GM21717 (cell line): ENCODE measurements at regions not wholly inside any gene's neighbourhood (a gene's known extent, or its start where the extent isn't known, plus 50 kb on each side); places are given as distances from the start of the nearest gene placed in this dataset.
"Not testable (repeated sequence)": the region's sequence is repeated elsewhere in the genome, so short reads cannot be mapped to it uniquely, and the experiment has no call there.

Experiments used
- ATAC-seq: cut with Tn5 transposase; IDR thresholded peaks from one replicate; pipeline ENCODE4 v1.9.1; 2021; ENCODE audit warnings: mild to moderate bottlenecking, moderate library complexity; ENCODE audit not compliant: unreplicated experiment

DNA sequence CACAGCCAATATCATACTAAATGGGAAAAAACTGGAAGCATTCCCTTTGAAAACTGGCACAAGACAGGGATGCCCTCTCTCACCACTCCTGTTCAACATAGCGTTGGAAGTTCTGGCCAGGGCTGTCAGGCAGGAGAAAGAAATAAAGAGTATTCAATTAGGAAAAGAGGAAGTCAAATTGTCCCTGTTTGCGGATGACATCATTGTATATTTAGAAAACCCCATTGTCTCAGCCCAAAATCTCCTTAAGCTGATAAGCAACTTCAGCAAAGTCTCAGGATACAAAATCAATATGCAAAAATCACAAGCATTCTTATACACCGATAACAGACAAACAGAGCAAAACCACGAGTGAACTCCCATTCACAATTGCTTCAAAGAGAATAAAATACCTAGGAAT, 283.4 kb downstream of the TSN start:
- ATAC-seq = not testable (repeated sequence)

DNA sequence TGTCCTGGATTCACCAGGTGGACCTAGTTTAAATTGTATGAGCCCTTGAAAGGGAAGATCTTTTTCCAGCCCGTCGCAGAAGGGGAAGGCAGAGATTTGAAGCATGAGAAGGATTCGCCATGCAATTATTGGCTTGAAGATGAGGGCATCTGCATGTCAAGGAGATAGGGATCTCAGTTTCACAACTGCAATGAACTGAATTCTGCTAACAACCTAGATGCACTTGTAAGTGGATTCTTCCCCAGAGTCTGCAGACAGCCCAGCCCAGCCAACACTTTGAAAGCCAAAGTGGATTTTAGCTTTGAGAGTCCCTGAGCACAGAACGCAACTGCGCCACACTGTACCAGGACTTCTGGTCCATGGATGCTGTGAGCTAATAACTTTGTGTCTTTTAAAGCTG, 286.0 kb downstream of the TSN start:
- ATAC-seq = no peak

DNA sequence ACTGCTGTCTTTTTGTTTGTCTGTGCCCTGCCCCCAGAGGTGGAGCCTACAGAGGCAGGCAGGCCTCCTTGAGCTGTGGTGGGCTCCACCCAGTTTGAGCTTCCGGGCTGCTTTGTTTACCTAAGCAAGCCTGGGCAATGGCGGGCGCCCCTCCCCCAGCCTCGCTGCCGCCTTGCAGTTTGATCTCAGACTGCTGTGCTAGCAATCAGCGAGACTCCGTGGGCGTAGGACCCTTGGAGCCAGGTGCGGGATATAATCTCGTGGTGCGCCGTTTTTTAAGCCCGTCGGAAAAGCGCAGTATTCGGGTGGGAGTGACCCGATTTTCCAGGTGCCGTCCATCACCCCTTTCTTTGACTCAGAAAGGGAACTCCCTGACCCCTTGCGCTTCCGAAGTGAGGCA, 296.2 kb downstream of the TSN start:
- ATAC-seq = not testable (repeated sequence)

DNA sequence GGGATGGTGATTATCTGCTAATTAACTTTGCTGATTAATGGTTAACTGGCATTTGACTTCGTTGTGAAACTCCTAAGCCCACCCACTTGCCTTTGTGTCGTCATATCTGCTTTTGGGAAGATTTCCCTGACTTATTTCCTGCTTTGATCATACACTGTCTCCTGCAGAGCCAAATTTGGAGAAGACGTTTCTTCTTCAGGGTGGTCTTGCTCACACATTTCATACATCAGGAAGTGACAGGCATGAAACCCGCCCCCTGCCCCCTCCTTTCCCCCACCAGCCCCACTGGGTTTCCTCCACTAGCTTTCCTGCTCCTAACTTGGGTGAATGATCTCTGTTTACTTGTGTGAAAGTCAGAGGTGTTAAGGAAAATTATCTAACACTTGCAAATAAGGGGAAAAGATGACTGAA, 300.1 kb downstream of the TSN start:
- ATAC-seq = no peak

DNA sequence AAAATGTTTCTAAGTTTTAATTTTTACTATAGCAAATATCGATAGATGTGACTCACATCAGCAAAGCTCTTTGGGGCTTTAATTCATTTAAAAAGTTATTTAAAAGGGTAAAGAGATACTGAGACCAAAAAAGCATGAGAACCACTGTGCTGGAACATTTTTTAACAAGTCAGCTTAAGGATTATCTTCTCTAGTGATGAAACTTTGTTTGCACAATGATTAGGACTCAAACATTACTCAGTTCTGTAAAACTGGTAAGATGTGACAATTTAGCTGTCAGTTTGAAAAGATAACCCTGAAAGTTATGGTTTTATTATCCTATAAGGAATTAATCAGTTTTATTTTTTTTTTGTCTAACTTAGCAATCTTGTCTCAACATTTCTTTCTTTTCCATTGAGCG, 301.4 kb downstream of the TSN start:
- ATAC-seq = no peak

DNA sequence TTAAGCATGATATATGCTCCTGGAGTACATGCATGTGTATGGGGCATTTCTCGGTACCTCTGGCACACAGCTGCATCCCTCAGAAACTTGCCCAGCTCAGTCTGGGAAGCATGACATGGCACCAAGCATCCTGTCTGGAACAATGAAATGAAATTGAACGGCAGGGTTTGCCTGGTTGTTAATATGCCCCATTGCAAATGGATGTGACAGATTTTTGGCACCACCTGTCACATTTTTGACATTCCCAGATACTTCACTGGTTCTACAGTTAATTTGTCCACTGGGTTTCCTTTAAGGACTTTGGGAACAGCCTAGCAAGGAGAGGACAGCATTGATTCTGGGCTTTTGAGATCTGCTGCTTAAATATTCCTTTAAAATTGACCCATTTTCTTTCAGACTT, 305.8 kb downstream of the TSN start:
- ATAC-seq = no peak

DNA sequence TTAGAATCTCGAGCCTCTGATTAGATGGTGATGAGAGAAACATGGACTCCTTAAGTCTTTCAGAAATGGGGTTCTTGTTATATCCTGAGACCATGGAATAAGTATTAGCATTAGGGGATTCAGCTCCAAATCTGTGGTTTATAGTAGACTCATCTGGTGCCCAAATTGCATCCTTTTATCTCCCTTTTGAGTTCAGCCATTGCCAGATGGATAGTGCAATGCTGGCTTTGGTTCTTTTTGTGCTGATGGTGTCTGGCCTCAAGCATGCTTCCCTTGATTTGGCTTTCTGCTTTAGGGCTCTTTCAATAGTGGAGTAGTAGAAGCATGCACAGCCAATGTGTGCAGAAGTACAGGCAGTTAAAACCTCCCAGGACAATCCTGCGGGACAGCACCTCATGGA, 306.4 kb downstream of the TSN start:
- no peak for ATAC-seq

DNA sequence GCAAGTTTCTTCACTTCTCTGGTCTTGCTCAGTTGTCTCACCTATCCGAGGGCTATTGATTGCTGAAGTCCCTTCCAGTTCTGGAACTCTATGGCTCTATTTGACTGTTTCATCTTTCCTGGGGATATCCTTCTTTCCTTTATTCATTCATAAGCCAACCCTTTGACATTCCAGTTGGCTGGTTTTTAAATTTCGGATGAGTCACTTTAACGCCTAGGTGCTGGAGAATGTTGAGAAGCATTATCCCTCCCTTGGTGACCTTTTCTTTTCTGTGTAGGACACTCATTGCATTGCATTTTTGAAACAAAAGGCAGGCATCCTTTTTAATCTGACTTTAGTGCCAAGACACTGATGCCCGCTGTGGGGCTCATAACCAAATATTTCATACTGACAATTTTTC, 307.1 kb downstream of the TSN start:
- no peak for ATAC-seq

DNA sequence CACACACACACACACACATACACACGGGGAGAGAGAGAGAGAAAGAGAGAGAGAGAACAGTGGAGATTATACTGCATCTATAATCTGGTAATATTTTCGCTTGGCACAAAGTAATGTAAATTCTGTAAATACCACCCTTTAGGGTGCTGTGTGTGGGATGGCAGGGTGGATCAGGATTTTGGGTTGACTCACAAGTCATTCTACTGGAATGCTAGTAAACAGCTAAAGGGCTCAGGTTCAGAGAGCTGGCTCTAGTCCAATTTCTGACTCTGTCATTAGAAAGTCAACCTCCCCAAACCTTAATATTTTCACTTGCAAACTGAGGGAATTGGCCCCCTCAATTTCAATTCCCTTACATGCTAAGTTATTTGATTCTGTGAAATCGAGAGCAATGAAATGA, 308.3 kb downstream of the TSN start:
- no peak for ATAC-seq

DNA sequence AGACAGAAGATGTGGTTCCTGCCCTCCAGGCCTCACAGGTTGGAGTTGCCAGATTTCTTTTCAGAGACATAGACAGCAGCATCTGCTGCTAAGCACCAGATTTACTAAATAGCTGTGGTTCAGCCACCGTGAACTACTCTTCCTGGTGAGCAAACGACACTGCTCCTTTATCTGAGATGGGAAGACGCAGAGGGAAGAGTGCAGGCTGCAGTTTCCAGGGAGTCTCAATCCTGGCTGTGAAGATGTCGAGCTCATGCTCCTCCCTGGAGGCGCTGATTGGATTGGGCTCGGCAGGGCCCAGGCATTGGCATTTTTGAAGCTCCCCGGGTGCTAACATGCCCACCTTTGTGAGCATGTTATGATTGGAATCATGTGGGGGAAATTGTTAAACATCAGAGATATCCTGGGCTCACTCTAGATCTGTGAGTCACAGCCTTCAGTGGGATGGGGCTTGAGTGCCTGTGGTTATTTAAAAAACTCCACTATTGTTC, 314.8 kb downstream of the TSN start:
- ATAC-seq = no peak

DNA sequence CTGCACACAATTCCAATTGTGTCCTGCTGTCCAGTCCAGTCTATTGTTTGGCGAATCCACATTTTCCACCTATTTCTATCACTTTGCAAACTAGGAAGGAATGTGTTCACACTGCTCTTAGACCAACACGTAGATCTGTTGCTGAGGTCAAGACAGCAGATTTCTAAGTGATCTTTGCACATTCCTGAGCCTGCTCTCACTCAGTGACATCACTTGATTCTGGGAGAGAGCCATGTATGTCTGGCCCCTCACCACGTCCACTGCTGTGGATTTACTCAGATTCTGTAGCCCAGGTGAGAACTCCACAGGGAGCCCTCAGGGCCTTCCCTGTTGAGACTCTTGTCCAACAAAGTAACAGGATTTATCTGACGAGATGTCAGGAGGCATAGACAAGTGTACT, 317.2 kb downstream of the TSN start:
- ATAC-seq = no peak

DNA sequence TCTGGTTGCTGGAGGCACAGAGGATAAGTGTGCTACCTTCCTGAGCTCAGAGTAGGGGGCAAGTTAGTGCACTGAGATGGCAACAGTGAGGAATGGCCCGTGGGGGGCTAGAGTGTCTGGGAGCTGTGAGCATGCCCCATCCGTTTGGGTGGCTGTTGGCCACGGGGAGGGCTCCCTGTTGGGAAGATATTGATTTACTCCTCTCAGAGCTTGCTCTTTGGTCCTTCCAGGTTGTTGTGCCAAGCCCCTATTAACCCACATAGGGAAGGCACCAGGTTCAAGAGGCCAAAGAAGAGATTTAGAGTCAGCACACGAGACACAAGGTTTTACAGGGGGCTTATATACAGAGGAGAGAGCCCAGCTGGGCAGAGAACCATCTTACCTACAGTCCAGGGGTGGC, 318.8 kb downstream of the TSN start:
- no peak for ATAC-seq

DNA sequence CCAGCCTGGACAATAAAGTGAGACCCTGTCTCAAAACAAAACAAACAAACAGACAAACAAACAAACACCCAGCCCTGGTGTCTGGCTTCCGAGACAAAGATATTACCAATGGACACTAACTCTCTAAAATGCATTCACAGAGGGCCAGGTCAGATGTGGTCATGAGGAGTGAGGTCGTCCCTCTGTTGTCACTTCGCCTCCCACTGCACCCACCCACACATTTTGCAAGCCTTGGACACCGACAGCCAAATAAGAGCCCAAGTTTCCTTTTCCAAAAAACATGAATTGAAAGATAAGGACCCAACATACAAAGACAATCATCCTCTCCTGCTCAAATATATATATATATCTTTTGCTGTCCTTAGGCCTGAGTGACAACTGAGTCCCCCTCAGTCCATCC, 319.9 kb downstream of the TSN start:
- no peak for ATAC-seq

DNA sequence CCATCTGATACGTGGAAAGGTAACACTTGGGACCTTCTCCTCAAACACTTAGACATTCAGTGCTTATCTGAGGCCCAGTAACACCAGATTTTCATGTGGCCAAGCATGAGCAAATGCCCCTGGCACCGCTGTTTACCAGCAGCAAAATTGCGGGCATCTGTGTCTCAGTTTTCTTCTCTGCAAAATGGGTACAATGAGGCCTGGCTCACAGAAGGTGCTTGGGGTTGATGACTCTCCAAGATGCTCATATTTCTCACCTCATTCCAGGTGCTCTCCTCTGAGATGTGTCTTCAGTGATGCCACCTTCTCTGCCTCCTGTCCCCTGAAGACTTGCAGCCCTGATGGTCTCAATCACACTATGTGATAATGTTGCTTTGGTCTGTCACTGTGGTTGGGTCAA, 321.7 kb downstream of the TSN start:
- ATAC-seq = no peak

DNA sequence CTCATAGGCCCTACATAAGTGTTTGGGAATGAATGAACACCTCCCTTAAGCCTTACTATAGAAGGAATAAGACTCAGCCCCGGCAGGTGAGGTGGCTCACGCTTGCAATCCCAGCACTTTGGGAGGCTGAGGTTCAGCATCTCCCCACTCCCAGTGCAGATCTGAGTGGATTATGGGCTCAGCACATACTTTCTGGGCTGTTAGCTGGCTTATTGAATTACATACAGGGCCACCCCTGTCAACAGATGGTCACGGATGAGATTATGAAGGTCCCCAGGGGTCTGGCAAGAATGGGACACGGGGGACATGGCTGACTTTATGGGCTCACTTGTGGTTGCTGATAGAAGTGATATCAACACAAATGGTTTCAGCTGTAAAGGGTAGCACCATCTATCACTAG, 322.3 kb downstream of the TSN start:
- no peak for ATAC-seq

DNA sequence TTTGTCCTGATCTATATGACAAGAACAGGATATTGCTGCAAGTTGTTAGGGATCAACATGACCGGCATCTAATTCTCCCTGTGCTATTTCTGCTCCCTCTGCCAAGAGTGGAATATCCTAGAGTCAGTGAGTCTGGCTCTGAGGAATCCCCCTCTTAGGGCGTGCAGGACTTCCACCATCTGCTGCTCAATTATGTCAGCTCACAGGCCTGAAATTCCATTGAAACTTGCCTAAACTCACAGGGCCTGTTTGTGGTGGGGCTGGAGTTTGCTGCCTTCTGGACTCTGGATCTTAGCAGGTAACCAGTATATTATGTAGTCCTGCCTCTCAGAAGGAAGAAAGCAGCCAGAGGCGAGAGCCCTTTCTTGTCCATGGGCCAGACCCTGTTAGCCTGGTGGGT, 323.0 kb downstream of the TSN start:
- ATAC-seq = no peak

DNA sequence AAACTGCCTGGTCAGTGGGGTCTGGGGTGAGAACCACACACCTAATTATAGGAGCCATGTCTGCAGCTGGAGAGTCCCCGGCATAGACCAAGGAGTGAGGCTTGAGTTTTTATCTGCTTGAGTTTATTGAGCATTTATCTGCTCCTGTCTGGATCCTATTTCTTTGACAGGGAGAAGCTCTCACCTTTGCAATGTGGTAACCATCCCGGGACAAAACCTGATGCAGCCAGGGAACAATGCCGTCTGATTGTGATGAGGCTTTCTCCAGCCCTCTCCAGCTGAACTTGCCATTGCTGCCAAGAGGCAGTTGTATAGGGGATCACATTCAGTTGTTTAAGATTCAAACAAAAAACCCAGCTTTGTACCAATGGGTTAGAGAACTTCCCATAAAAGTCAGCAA, 324.4 kb downstream of the TSN start:
- ATAC-seq = no peak

DNA sequence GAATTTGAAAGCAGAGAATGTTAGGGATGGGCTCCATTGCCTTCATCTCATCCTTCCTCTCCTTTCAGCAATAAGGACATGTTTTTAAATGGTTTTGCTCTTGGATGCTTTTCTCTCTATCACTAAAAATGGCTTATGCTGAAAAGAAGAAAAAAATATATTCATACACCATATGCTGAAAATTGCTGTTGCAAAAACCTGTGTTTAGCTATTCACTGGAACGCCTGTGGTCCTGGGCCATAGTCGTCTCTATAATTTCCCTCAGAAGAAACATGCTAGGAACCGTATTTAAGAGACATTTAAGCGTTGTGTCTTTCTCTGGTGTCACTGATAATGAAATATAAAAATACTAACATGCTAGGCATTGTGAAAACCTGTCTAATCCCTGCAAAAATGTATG, 324.9 kb downstream of the TSN start:
- no peak for ATAC-seq

DNA sequence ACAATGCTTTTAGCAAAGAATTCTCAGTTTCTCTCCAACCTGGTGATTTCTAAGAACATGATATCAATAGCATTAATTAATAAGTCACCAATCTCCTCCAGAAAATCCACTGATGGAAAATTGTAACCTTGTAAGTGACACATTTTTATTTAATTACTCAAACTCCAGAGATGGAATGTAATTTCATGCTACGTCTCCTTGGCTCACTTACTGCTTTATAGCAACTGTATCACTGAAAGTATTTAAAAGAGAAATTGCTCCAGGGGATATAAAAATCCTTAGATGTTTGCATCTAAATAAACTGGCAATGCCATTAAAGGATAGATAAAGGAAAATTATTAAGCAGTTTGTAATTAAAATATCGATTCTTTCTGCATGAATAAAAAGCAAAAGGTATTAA, 325.4 kb downstream of the TSN start:
- no peak for ATAC-seq

DNA sequence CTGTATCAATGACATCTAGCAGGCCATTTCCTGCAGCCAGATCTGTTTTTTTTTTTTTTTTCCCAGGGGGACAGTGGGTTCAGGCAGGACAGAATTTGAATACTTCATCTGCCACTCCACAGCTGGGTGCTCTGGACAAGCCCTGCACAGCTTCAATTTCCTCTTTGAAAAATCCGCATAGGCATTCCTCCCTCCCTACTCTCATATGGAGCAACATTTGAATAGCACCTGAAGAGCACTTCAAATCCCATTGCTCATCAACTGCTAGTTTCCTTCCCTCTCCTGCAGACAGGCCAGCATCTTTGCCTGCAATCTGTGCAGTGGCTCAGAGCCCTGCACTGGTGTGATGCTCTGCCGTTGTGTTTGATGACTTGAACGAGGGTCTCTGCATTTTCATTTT, 326.3 kb downstream of the TSN start:
- no peak for ATAC-seq

DNA sequence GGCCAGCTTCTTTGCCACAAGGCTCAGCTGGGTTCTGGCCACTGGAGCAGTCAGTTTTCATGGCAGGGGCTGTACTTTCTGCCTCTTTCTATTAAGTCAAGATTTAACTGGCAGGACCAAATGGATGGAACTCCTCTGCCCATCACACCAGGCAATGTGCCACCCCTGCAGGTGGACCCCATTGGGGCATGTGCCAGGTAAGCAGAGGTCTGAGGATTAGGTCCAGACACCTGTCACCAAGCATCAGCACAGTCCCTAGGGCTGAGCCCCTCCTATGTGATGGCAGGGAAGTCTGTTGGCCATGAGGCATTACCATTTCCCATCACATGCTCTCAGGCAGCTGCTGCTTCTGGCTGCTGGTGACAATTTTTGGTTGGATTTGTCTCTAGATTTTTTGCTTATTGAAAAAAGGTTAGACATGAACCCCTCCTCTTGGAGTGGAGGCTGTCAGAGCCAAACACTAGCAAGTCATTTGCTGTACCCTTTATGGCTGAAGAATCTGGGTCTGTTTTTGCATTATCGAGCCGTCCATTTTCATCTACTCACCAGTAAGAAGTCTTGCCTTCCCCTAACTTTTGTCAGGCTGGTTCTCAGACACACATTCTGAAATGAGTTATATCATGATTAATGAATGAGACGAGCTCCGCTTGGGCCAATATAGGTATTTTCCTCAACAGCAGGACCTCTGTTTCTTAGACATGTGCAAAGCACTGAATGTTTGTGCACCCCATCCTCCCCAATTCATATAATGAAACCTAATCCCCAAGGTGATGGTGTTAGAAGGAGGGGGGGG, 328.0 kb downstream of the TSN start:
- ATAC-seq = no peak

DNA sequence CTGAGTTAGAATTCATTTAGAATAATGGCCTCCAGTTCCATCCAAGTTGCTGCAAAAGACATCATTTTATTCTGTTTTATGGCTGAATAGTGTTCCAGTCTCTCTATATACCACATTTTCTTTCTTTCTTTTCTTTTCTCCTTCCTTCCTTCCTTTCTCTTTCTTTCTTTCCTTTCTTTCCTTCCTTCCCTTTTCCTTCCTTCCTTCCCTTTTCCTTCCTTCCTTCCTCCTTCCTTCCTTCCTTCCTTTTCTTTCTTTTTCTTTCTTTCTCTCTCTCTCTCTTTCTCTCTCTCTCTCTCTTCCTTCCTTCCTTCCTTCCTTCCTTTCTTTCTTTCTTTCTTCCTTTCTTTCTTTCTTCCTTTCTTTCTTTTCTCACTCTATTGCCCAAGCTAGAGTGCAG, 330.2 kb downstream of the TSN start:
- ATAC-seq = not testable (repeated sequence)

DNA sequence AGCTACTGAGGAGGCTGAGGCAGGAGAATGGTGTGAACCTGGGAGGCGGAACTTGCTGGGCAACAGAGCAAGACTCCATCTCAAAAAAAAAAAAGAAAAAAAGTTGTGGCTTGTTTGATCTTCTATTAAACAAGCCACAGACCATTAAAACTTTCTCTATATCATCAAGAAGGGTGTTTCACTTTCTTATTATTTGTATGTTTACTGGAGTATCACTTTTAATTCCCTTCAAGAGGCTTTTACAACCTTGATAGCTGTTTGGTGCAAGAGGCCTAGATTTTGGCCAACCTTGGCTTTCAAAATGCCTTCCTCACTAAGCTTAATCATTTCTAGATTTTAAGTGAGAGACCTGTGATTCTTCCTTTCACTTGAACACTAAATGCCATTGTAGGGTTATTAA, 339.1 kb downstream of the TSN start:
- ATAC-seq = no peak
